SK-N-SH treated with all-trans-retinoic acid at 6 μM for 48 hours (cell line): ENCODE measurements at regions not wholly inside any gene's neighbourhood (a gene's known extent, or its start where the extent isn't known, plus 50 kb on each side); places are given as distances from the start of the nearest gene placed in this dataset.

ENCODE experiments used
- SNAI2 ChIP-seq: fragments of 250-450 bp; sonication (Bioruptor Pico); IDR thresholded peaks from 2 replicates; pipeline ENCODE4 v1.5.0; 2020; ENCODE audit warnings: mild to moderate bottlenecking, moderate library complexity
- ZNF565 ChIP-seq: fragments of 450-650 bp; formaldehyde crosslinking; conservative IDR thresholded peaks from 2 replicates; pipeline ENCODE4 v1.5.0; 2020; ENCODE audit warnings: low read depth, mild to moderate bottlenecking, moderate library complexity
- TF ChIP-seq, protein P1 (sequence below): fragments of 250-450 bp; sonication (Bioruptor Pico); IDR thresholded peaks from 2 replicates; pipeline ENCODE4 v1.5.1; 2021; ENCODE audit warnings: mild to moderate bottlenecking, moderate library complexity

DNA sequence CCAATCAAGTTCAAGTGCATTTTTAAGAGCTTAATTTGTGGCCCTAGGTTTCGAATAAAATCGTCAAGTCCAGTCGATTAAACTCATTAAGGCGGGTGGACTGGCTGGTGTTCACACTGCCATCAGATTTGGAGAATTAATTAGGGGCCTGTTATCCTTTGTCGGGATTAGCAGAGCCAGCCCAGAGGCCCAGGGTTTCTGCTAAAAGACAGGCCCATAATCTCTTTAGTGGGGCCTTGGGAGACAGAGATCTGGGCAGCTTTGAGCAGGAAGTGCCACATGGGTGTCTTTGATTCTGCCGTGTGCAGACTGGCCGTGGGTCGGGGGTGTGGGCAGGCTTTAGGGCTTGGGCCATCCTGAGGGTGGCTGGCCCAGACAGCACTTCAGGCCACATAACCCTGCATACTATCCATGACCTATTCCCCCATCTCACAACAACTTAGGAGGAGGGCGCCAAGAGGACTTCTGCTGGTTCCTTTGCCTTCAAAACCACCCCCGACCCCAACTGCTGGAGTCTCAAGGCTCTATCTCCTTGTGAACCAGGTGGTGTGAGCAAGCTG lies 94.7 kb downstream of the PLXNA1 start:
- TF ChIP-seq ZNF565 (no peak), SNAI2 (CRISPR knock-in tag) (no peak)
- TF ChIP-seq, protein P1, sequence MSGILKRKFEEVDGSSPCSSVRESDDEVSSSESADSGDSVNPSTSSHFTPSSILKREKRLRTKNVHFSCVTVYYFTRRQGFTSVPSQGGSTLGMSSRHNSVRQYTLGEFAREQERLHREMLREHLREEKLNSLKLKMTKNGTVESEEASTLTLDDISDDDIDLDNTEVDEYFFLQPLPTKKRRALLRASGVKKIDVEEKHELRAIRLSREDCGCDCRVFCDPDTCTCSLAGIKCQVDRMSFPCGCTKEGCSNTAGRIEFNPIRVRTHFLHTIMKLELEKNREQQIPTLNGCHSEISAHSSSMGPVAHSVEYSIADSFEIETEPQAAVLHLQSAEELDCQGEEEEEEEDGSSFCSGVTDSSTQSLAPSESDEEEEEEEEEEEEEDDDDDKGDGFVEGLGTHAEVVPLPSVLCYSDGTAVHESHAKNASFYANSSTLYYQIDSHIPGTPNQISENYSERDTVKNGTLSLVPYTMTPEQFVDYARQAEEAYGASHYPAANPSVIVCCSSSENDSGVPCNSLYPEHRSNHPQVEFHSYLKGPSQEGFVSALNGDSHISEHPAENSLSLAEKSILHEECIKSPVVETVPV (CRISPR knock-in tag) = no peak
